ENCODE measurements at regions not wholly inside any gene's neighbourhood (a gene's known extent, or its start where the extent isn't known, plus 50 kb on each side); places are given as distances from the start of the nearest gene placed in this dataset.

DNA sequence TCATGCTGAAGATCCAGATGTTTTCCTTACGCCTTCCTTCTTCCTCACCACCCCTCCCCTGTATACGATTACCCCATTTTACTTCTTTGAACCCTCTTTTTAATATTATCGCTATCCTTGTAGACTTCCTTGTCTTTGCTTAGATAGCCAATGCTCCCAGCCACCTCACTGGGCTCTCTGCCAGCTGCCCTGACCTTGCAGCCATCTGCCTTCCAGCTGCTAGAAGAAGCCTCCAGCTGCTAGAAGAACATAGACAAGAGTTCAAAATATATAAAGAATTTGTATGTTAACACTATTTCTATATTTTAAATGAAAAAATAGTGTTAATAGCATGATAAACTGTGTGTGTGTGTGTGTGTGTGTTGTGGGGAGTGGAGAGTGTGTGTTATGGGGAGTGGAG is 374.7 kb downstream of the ANKRD50 start:
- DNase-seq (peak in 1 of 2 donors; percentile 26), ATAC-seq (no peak)
- intact Hi-C loops (cut with DNase I, micrococcal nuclease), result loop anchor here in 1 of 2 donors (10.0 kb wide), 1 partner anchor 947 kb away; no protein-coding TSS in a partner anchor

DNA sequence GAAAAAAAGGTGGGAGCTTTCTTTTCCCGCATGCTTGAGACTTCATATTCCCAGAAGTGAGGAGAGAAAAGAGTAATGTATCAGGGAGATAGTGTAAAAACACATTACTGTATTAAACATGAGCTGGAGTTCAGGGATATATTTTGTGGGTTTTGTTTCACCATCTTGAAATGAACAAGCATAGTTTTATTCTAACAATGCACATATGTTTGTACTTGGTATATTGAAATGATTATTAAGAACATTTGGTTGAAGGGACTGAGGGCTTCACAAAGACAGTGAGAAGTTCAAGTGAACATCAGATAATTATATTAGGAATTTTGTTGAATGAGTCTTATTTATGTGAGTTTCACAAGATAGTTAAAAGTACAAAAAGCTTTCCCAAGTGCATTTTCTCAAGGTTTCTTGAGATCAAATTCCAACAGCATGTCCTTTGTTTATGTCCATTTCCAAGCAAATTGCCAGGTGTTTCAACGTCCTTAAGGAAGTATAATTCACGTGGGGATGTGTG is 368.8 kb downstream of the ANKRD50 start:
- DNase-seq (no peak), ATAC-seq (no peak)
- intact Hi-C loops (cut with DNase I, micrococcal nuclease), result no loop called here

DNA sequence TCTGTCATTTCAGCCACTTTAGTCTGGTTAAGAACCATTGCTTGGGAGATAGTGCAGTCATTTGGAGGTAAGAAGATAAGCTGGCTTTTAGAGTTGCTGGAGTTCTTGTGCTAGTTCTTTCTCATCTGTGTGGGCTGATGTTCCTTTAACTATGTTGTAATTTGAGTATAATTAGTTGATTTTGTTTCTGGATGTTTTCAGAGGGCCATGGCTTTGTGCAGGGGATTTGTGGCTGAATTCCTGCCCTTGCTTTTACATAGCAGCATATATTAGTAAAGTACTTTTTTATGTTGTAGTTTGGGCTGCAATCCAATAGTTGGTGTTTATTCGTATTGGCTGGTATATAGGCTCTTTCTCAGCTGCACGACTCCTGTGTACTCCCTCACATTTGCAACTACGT is 339.6 kb downstream of the ANKRD50 start:
- ATAC-seq (no peak), DNase-seq (no peak)
- intact Hi-C loops (cut with DNase I, micrococcal nuclease), result no loop called here

DNA sequence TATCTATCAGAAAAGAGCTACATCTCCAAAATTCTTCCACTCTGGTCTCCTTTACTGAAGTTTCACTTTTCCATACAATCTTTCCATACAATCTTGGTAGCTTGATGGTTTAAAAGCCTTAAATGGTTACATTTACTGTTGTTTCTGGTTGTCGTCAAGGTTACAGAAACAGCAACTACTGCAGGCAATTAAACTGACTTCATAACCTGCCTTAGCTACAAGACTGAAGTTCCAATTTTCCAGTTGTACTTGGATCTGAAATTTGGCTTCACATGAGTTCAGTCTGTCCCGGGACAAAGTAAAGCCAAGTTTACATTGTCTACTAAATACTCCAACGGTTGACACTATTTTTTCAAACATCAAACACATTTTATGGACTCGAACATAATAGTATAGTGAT is 326.4 kb downstream of the ANKRD50 start:
- ATAC-seq (no peak), DNase-seq (no peak)
- intact Hi-C loops (cut with DNase I, micrococcal nuclease), result no loop called here

DNA sequence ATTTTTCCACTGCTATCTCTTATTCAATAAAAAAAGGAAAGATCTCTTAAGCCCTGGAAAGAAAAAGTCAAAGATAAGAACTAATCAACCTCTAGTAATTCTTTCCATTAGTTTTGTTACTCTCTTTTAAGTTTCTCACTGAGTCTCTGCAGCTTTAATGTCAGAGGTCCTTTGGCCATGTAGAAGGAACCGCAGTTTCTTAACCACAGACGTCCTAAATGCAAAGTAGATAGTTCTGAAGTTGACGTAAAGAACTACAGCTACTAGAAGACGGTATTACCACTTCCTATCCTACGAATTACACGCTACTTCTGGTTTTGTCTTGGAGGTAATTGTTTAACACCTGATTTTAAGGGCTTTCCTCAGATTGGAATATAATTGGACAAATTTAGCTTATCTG is 325.9 kb downstream of the ANKRD50 start:
- intact Hi-C loops (cut with DNase I, micrococcal nuclease), result no loop called here
- no peak for DNase-seq
- no peak for ATAC-seq

DNA sequence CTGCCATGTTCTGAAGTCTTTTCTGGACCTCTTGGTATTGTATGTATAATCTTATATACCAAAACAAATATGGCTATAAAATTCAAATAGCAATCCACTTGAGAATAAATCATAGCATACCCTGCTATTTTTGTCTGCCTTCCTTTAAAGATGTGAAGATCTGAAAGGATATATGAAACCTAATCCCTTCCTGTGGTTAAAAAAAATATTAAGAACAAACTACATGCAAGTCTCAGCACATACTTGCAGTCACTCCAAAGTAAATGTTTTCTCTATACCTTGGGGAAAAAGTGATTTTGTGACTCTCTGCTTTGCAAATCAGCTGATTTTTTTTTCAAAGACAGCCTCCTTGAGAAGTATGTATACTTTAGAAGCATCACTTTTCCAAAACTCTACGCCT is 322.9 kb downstream of the ANKRD50 start:
- intact Hi-C loops (cut with DNase I, micrococcal nuclease), result no loop called here
- no peak for DNase-seq
- no peak for ATAC-seq

DNA sequence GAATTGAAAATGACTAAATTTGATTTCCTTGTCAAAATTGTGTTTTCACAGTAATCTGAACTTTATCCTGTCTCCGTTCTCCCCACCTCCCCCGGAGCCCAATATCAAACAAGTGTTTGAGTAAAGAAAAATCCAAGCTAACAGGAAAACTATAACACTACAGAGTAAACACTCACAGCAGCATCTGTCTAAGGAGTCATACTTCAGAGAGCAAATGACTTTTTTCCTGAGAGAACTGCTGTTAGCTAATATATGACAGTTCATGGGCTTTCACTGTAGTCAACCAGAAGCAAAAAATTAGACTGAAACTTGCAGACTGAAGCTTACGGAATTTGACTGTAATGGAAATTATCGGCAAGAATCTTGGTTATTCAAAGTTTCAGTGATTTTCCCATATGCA is 321.7 kb downstream of the ANKRD50 start:
- ATAC-seq (no peak), DNase-seq (no peak)
- intact Hi-C loops (cut with DNase I, micrococcal nuclease), result no loop called here

DNA sequence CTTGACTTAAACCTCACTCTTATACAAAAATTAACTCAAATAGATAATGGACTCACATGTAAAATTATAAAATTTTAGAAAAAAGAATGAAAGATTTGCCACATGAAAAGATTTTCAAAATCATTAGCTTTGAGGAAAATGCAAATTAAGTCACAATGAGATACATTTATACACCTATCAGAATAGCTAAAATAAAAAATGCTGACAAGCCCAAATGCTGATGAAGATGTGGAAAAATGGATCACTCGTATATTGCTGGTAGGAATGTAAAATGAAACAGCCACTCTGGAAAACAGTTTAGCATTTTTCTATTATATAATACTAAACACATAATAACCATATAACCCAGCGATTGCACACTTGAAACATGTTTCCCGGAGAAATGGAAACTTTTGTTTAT is 316.2 kb downstream of the ANKRD50 start:
- intact Hi-C loops (cut with DNase I, micrococcal nuclease), result no loop called here
- ATAC-seq, result no peak
- DNase-seq, result no peak

DNA sequence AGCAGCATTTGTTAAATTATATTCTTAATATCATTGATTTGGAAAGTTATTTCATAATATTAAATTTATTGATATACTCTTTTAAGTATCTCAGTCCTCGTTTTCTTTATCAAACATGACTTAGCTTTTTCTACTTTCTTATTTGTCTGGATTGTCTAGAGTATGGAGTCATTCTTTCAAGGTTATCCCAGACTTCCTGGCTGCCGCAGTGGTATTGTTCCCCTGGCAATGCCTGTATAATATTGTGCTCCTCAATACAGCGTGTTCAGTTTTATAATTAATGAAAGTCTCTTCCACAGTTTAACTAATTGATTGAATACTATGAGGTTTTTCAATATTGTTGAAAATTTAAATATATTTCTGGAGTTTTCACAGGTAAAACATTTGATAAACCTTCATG is 310.9 kb downstream of the ANKRD50 start:
- ATAC-seq, result no peak
- intact Hi-C loops (cut with DNase I, micrococcal nuclease), result no loop called here
- no peak for DNase-seq

DNA sequence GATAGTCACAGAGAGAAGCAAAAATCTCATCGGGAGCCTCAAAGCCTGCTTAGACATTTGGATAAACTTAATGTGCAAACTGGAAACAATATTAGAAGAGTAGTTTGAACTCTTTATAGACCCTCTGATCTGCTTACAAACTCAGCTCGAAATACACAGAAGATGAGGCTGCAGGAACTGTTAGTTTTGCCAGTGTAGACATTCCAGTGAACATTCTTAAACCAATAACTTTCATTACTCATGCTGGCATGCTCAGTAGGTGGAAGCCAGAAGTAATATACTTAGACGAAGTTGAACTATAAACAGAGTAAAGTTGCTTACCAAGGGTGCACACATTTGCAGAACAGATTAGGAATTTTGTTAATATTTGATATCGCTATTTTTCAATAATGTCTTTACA is 303.5 kb downstream of the ANKRD50 start:
- no peak for DNase-seq
- ATAC-seq, result no peak

DNA sequence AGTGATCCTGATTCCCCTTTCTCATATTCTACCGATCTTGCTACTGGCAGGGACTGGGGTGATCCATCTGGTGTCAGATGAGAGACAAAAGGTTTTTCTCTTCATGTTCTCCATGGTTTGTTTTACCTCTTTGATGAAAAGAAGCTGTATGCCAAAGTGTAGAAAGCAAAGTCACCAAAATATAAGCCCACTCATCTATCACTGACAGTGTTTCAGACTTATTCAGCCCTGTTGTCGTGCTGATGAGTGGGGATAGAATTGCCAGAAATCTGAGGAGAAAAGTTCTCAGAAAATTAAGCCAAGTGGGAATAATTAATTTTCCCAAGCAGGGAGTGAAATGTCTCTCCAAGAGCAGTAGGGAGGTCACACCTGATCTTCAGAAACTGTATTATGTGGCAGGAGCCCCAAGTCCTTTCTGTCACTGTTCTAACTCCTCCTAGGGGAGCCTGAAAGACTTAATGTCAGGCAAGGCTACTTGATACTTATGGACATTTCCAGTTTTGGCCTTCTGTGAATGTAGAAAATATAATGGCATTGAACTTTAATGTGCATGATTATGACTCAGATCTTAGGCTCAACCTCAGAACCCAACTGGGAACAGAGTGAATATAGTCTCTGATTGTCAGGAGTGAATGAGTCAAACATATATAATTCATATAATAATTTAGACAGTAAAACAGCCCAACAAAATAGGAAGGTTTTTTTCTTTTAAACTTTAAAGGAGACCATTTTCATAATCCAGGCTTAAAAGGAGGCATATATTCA is 298.1 kb downstream of the ANKRD50 start:
- ATAC-seq, result no peak
- intact Hi-C loops (cut with DNase I, micrococcal nuclease), result no loop called here
- no peak for DNase-seq

More for the DNA sequence above, 303.5 kb downstream of the ANKRD50 start:
- intact Hi-C loops (cut with DNase I, micrococcal nuclease), result no loop called here

DNA sequence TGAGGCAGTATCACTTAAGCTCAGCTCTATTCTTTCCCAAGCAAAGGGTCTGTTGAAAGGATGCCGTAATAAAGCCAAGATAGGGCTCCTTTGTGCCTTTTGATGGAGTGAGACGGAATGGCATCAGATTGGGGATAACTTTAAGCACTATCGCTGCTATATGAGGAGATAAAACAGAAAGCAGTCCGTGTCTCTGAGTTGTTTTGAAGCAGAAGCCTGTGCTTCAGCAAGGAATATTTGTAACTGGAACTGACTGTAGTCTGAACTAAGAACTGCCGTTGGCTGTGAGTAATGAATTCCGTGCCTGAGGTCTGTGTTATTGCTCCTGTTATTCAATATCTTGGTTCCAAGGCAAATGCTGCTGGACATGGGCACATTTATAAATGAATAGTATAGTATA is 297.4 kb downstream of the ANKRD50 start:
- intact Hi-C loops (cut with DNase I, micrococcal nuclease), result no loop called here
- ATAC-seq, result no peak
- no peak for DNase-seq

DNA sequence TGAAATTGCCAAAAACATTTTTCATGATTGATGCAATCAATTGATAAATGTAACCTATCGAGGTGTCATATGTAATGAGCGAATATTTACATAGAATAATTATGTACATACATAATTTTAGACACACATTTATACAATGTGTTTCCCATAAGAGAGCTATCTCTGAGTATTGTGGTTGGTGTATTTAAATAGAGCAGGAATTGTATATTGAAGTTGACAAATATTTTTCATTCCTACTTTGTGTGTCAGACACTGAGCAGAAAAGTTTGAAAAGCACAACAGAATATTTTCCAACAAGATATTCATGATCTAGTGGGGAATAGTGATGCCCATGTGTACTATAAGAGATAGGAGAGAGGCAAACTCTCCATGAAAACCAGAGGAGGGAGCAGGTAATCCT is 295.2 kb downstream of the ANKRD50 start:
- intact Hi-C loops (cut with DNase I, micrococcal nuclease), result no loop called here
- ATAC-seq, result no peak
- DNase-seq, result no peak

DNA sequence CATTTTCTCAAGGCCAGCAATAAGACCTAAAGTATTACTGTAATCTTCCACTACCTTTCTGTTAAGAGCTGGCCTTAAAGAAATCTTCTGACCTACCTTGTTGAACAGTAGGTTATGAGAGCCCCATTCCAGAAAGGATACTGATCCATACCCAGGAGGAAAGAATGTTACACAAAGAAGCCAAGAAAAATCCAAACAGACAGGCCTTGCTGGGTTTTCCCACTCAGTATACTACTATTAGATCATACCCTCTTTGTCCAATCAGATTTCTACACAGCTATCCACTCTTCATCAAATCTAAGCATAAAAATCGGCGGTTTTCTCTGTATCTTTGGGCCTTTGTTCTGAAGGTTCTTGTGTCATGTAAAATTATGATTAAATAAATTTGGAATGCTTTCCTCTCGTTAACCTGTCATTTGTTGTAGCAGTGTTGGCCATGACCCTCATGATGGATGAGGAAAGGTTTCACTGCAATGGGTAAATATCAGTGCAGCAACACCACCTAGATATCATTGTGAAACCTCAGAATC is 292.3 kb downstream of the ANKRD50 start:
- DNase-seq (no peak), ATAC-seq (no peak)
- intact Hi-C loops (cut with DNase I, micrococcal nuclease), result no loop called here

DNA sequence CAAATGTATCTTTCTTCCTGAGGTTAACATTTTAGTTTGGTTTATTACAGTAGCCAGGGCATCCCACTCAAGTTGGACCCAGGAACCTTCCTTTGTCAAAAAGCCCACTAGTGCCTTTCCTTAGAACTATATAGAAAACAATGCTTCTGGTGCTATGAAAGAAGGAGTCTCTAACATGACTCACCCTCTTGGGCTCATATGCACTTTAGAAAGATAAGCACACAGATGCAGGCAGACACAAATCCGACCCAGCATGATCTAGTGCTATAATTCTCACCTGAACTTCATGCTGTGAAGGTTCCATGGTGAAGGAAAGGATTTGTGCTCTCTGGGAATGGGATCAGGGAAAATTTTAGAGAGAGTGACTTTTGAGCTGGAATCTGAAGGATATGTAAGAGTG is 289.4 kb downstream of the ANKRD50 start:
- intact Hi-C loops (cut with DNase I, micrococcal nuclease), result no loop called here
- ATAC-seq (no peak), DNase-seq (no peak)

DNA sequence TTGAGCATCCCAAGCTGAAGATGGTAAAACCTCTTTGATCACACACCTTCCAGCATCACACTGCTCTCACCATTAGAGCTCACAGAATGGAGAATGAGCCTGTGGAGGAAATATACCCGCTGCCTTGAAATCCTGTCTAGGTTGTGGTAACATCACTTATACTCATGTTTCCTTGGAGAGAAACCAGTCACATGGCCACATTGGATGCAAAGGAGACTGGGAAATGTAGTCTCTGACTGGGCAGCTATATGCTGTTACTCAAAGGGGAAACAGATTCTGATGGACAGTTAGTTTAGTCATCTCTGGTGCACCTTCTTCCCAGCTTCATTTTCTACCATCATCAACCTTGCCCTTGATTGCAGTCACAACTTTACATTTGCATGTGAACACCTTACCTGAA is 286.3 kb downstream of the ANKRD50 start:
- ATAC-seq (no peak), DNase-seq (no peak)
- intact Hi-C loops (cut with DNase I, micrococcal nuclease), result no loop called here

DNA sequence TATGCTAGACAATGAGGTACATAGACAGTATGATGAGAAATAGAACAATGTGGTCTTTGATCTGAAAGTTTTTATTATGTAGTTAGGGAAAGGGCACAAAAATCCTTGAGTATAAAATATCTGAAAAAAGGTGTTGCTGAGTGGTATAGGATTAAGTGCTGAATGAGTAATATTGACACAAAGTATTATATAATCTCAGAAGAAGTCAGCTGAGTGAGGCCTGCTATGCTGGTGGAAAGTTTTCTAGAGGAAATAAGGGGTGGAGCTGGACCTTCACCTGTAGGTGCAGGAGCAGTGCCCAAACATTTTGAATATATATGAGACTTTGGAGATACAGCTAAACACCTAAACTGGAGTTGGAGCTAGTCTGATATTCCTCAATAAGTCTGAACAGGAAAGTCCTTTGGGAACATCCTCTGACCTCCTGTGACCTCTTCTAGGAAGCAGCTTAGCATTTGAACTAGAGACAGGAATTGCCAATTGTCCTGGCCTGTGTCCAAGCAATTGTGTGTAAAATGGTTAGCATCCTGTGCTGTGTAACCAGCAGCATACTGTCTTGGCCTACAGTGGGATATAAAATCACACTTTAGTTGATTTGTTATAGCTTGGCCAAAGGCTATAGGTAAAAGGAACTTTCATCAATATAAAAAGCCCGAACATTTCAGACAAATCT is 285.3 kb downstream of the ANKRD50 start:
- ATAC-seq (peak; percentile 54), DNase-seq (peak; percentile 45 to 63)
- intact Hi-C loops (cut with DNase I, micrococcal nuclease), result no loop called here

DNA sequence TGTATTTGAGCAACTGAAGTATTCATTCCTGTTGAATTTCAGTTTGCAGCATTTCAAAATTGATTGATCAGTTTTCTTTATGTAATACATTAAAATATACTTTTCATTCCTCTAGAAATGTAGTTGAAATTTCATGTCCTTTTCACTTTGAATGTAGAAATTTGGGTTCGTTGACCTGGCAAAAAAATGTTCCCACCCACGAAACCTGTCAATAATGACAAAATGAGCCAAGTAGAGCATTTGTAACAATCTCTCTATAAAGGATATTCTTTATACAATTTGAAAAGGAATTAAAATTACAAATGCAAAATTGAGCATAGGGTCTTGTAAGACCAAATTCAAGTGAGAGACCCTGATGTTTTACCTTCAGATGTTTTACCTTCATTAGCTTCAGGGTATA is 283.9 kb downstream of the ANKRD50 start:
- no peak for ATAC-seq
- no peak for DNase-seq
- intact Hi-C loops (cut with DNase I, micrococcal nuclease), result no loop called here

DNA sequence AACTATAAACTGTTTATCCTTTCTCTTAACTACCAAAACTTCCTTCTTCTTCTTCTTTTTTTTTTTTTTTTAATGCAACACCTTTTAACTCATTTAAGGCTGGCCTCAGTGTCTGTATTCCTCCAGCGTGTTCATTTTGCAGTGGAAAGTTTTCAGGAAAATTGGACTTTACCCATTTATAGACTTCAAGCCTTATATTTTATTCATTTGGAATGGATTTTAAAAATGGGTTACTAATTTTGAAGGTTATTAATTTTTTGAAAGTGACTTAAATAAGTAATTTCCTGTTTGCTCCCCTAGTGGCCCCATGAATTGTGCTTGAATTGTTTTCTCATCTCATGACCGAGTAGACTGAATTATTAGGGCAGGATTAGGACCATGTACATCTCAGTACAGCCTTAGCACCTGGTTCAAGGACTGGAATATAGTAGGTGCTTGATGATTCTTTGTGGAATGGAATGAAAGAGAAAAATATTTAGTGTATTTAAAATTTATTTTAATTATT is 282.7 kb downstream of the ANKRD50 start:
- intact Hi-C loops (cut with DNase I, micrococcal nuclease), result no loop called here
- ATAC-seq (no peak), DNase-seq (no peak)

DNA sequence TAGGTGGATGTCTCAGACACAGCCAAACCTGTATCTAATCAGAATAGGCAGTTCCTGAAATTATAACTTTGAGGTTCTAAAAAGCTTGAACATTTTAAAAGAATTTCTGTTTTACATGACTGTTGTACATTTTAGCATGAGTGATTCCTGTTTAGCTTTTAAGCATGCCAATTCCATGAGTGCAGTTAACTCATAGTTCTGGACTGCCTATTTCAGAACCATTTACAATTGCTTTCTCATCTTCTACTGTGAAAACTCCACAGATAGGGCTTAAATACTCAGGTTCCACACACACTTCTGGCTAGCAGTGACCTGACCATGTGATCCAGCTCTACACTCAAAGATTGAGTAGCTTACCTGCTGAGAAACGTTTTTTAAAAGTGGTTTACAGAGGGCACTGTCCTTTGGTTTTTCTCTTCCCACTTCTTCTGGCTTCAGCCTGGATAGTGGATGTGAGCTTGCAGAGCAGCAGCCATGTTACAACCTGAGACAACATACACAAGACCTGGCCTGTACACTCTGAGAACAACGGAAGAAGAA is 280.8 kb downstream of the ANKRD50 start:
- intact Hi-C loops (cut with DNase I, micrococcal nuclease), result no loop called here

More for the DNA sequence above, 280.8 kb downstream of the ANKRD50 start:
- no peak for DNase-seq
- no peak for ATAC-seq

Measured in left colon (tissue), 2 donors.